OCI-LY7 (cell line): ENCODE measurements at regions not wholly inside any gene's neighbourhood (a gene's known extent, or its start where the extent isn't known, plus 50 kb on each side); places are given as distances from the start of the nearest gene placed in this dataset.

ENCODE experiments used
- CTCF ChIP-seq: fragments of 200-600 bp; sonication (generic); conservative IDR thresholded peaks from 2 replicates; pipeline ENCODE4 v1.5.1; 2014; ENCODE audit warnings: mild to moderate bottlenecking, antibody characterized with exemption, low read length, moderate library complexity, mixed read lengths
- EZH2phosphoT487 ChIP-seq: fragments of 200-600 bp; sonication (generic); IDR thresholded peaks from 2 replicates; pipeline ENCODE4 v1.6.1; 2018; ENCODE audit warnings: low read depth, borderline replicate concordance, mild to moderate bottlenecking, mixed run types, antibody characterized with exemption, low read length, moderate library complexity, mixed read lengths

GRCh38 chr4:71634364-71634763 lies 149.5 kb downstream of the GC start:
- no peak for TF ChIP-seq CTCF
- TF ChIP-seq EZH2phosphoT487, result no peak
